Bone marrow (tissue), 2 donors: ENCODE measurements at regions not wholly inside any gene's neighbourhood (a gene's known extent, or its start where the extent isn't known, plus 50 kb on each side); places are given as distances from the start of the nearest gene placed in this dataset.

Source experiments
- DNase-seq, 2 donors: peaks; one replicate each; lab custom pipeline; 2025; lab: John Stamatoyannopoulos, UW

GRCh38 chr4:11268149-11268548 is 160.5 kb downstream of the HS3ST1 start:
- no peak for DNase-seq

DNA sequence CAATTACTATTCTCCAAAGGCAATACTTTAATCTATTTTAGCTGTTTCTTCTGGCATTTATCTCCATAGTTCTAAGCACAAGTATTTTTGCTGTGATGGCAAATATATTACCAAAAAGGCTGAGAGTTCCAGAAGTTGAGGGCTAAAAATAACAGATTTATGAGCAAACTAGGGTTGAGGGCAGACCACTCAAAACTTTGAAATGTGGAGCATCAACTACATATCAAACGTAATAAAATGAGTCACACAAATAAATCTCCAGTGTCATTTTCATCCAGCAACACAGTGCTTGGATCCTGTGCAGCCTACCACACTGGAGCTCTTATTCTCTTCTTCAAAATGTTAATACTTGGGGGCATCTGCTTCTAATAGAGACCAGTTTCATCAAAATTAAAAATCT is 163.9 kb downstream of the HS3ST1 start:
- DNase-seq: no peak

DNA sequence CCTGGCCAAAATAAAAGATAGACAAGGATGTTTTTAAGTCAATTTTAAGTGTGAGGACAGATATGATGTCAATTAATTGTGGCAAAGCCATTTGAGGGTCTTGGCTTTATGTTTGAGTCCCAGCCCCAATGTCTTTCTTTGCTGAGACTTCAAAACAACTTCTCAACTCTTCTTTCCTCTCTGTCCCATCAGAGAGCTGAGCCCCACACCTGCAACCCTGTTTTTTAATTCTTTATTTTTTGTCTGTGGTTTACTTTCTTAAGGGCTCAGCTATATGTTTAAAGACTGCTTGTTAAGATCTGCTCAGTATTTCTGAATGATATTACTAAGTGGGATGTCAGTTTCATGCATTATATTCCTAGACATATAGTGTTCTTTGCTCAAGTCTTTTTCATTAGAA is 164.3 kb downstream of the HS3ST1 start:
- no peak for DNase-seq

GRCh38 chr4:11263208-11263607 is 165.5 kb downstream of the HS3ST1 start:
- no peak for DNase-seq

DNA sequence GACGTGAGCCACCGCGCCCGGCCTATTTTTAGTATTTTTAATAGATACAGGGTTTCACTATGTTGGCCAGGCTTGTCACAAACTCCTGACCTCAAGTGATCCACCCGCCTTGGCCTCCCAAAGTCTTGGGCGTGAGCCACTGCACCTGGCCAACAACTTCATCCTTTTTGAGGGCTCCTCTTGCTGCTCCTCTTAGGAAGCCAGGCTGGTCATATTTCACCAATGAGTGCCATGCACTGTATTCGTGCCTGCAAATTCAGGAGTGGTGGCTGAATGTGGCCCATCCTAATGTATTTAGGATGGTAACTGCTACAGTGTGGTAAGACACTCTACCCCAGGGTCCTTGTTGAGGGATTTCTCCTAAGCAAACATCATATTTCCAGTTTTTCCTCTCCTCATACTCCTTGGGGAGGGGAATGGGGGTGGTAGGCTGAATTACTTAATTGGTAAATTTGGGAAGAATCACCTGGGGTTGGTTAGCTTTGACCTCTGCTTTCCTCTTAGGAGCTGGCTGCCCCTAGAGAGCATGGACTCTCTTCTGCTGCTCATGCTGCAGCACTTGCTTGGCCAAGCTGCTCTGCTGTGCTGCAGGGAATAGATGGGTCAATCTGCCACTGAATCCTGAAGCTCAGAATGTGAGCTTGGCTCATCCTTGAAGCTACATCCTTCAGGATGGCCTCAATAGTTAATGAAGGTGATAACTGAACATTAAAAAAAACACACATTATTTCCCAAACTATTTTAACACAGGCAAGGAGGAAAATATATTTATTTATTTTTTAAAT is 167.4 kb downstream of the HS3ST1 start:
- no peak for DNase-seq

DNA sequence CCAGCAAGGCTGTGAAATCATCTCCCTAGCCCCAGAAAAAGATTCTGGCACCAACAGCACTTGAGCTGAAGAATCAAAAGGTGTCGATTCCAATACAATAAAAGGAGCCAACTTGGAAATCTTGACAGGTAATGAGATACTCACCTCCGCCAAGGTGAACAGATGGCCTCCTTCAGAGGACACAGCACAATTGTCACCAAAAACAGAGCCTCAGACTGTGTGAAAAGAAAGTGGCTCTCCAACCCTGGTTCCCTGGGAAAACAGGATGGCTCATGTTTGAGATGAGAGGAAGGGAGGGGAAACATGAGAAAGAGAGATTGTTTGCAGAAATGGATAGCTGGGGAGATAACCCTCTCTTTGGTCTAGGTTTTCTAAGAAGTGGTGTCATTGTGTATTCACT is 168.9 kb downstream of the HS3ST1 start:
- no peak for DNase-seq

GRCh38 chr4:11252149-11252548 is 176.5 kb downstream of the HS3ST1 start:
- DNase-seq: no peak

DNA sequence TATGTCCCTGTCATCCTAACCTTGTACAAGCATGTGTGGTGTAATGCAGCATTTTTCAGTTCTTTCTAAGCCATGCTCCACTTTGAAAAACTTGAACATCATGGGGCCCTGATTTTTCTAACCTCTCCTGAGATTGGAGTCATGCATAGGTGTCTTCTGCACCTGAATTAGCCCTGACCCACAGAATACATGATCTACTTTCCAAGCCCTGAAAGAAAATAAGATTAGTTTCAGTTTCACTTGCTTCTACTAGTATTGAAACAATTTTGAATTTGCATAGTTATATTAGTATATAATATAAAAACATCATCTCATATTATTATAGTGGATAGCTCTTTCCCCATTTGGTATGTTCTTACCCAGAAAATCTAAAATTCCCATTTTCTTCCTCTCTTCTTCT is 178.2 kb downstream of the HS3ST1 start:
- no peak for DNase-seq

GRCh38 chr4:11232015-11232414 is 196.7 kb downstream of the HS3ST1 start:
- DNase-seq: no peak

DNA sequence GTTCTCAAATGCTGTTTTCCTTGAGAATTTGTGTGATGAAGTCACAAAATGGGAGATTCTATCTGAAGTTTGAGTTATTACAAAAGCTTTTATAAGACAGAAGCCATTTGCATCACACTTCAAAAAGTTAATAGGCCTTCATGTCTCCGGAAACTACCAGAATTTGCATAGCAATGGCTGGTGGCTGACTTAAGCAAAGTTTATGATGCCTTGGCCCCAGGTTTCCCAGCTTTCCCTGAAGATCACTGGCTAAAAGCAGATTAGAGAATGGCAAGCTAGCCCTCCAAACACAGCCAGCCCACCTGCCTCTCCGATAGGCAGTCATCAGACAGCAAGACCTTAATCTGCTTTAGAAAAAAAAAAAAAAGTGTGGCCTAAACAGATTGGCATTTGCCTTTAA is 197.8 kb downstream of the HS3ST1 start:
- DNase-seq: no peak

DNA sequence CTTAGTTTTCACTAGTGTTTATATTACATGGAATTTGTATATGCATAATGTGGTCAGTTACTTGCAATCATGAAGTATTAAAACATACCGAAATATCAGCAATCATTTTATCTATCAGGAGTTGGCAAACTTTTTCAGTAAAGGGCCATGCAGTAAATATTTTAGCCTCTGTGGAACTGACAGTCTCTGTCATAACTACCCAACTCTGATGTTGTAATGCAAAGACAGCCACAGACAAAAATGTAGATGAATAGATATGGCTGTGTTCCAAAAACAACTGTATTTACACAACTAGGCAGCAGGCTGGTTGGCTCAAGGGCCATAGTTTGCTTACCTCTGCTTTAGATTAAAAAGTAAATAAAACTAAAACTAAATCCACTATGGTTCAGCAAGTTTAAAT is 200.2 kb downstream of the HS3ST1 start:
- DNase-seq: no peak

DNA sequence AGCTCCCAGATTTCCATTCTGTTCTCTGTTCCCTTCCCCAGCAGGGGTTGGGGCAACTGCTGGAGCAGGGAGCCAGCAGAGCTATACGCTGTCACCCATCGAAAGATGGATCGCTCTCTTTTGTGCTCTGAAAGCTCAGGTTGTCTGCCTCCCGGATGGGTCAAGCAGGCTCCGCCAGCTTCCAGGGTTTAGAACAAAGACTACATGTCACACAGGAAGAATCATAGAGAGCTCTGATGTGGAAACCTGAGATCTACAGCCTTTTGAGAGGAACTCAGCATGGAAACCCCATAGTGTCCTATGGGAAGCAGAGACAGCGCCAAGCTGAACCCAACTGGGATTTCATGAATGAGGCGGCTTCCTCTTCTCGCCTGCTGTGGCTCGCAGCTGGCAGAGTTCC is 205.4 kb downstream of the HS3ST1 start:
- no peak for DNase-seq

DNA sequence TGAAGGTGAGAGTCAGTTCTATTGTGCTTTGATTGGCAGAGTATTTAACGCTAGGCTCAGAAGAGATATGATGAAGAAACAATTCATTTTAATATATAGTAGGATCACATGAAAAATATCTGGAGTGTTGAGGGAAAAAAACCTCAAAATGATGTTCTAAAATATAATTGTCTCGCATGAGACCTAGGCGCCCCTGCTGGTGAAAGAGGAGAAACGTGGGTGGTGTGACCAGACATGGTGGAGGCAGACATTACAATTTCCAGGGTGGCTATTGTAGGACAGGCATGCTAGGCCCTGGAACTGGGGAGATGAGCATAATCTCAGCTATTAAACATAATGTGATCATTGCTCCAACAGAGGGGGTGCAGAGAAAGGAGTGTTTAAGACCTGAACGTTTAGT is 210.0 kb downstream of the HS3ST1 start:
- no peak for DNase-seq

DNA sequence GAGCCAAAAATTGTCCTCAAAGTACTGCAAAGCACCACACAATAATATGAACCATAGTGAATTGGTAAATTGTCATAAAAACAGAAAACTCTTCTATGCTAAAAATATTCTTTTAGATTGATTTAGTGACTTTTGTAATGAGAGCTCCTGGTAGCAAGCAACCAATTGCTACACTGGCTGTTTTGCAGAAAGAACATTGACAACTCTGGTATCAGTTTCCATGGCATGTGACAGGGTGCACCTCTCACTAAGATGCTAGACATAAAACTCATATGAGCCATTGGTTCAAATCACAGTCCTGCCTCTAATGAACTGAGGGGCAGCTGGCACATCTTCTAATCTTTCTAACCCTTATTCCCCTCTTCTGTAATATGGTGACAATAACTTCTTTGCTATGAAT is 212.2 kb downstream of the HS3ST1 start:
- no peak for DNase-seq

DNA sequence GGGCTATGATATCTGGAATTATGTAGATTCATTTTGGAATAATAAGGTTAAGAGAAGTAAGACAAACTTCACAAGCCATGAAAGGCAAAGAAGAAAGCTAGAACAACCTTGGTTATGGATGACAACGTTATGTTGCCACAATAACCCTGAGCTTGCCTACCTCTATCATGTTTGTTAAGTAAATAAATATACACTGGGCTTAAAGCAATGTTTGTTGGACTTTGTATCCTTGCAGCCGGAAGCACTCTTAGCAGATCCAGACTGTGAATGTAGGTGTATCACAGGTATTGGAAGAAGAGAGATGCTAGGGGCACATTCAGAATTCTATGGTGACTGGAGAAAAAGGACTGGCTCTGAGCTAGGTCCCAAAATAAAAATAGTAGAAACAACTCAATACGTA is 214.4 kb downstream of the HS3ST1 start:
- no peak for DNase-seq

GRCh38 chr4:11209826-11210225 is 218.9 kb downstream of the HS3ST1 start:
- DNase-seq: no peak

DNA sequence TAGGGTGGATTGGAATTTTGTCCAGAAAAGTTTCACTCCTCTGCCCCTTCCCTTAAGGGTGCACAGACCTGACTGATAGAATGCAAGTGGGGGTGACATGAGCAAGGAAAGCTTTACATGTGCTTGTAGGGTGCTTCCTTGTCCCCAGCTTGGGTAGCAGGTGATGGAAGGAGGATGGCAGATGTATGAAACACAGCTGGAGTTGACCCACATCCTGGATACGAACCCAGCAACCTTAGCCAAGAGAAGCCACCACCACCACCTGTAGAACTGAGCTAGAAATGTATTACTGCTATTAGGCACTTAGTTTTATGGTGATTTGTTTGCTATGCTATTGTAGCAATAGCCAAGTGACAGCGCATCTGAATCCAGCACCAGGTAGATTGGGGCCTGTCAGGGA is 227.4 kb downstream of the HS3ST1 start:
- no peak for DNase-seq

- no peak for DNase-seq
Observed at GRCh38 chr4:11198516-11199305, 230.0 kb downstream of the HS3ST1 start.

GRCh38 chr4:11197631-11198341 is 230.9 kb downstream of the HS3ST1 start:
- DNase-seq: no peak

- DNase-seq: no peak
Observed at GRCh38 chr4:11196927-11197522, 231.7 kb downstream of the HS3ST1 start.

DNA sequence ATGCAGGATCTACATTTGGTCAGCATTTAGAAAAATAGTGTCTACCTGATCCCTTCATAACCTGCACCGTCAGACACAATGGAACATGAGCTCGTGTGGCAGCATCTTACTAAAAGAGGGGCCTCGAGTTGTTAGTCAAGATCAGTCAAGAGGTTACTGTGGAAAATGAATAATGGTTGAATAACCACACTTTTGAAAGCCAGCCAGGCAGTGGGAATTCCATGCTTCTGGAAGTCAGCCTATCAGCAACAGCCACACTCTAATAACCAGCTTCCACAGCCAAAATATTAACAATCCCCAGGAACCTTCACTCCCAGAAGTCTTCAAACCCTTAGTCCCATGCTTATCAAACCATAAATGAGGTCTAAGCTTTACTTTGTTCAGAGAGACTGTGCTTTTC is 234.3 kb downstream of the HS3ST1 start:
- DNase-seq: no peak

DNA sequence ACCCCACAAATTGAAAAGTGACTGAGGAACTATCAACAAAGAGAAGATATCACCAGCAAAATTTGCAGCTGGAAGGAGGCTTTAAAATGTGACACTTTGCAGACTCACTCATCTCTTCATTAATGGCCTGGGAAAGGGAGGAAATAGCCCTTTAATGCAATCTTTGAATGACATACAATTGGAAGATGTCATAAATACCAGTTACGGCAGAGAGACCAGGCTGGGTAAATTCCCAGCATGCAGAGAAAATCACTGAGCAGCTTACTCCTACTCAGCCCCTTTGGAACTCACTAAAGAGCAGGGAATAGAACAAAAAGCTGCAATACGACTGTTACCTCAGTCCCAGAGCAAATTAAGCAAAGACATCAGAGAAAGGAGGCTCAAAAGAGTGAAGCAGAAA is 238.9 kb downstream of the HS3ST1 start:
- no peak for DNase-seq

- DNase-seq: no peak
Observed at GRCh38 chr4:11183356-11183740, 245.3 kb downstream of the HS3ST1 start.
